ENCODE measurements at regions not wholly inside any gene's neighbourhood (a gene's known extent, or its start where the extent isn't known, plus 50 kb on each side); places are given as distances from the start of the nearest gene placed in this dataset.

- TF ChIP-seq CTCF (IDR thresholded peaks at IDR 0.05; ENCODE audit: low read depth, low read length): no peak
- no peak for TF ChIP-seq POLR2A (IDR thresholded peaks at IDR 0.05; ENCODE audit: extremely low read depth, insufficient read length)
- TF ChIP-seq MAX (IDR thresholded peaks at IDR 0.05; ENCODE audit: low read depth, low read length): no peak
Observed at GRCh38 chr12:24444634-24445033, 495.2 kb upstream of the SOX5 start.

Data from NB4 (cell line).